ENCODE measurements at regions not wholly inside any gene's neighbourhood (a gene's known extent, or its start where the extent isn't known, plus 50 kb on each side); places are given as distances from the start of the nearest gene placed in this dataset.
"Not testable (repeated sequence)": the region's sequence is repeated elsewhere in the genome, so short reads cannot be mapped to it uniquely, and the experiment has no call there.

- not testable (repeated sequence) for DNase-seq (ENCODE audit: low read depth)
Measured at GRCh38 chr6:3672339-3672738, 79.2 kb downstream of the PXDC1 start.

- DNase-seq (ENCODE audit: low read depth), result no peak
Measured at GRCh38 chr6:3671382-3671781, 80.1 kb downstream of the PXDC1 start.

- no peak for DNase-seq (ENCODE audit: low read depth)
Measured at GRCh38 chr6:3670356-3670755, 81.2 kb downstream of the PXDC1 start.

GRCh38 chr6:3669916-3670315 is 81.6 kb downstream of the PXDC1 start:
- no peak for DNase-seq (ENCODE audit: low read depth)

- DNase-seq (ENCODE audit: low read depth), result no peak
Measured at GRCh38 chr6:3665608-3666007, 85.9 kb downstream of the PXDC1 start.

- peak; percentile 3 for DNase-seq (ENCODE audit: low read depth)
Measured at GRCh38 chr6:3664625-3665041, 86.9 kb downstream of the PXDC1 start.

- no peak for DNase-seq (ENCODE audit: low read depth)
Measured at GRCh38 chr6:3663811-3664210, 87.7 kb downstream of the PXDC1 start.

GRCh38 chr6:3663081-3663480 is 88.4 kb downstream of the PXDC1 start:
- no peak for DNase-seq (ENCODE audit: low read depth)

GRCh38 chr6:3661390-3661789 is 90.1 kb downstream of the PXDC1 start:
- DNase-seq (ENCODE audit: low read depth), result no peak

- DNase-seq (ENCODE audit: low read depth), result no peak
Measured at GRCh38 chr6:3660473-3660872, 91.0 kb downstream of the PXDC1 start.

- DNase-seq (ENCODE audit: low read depth), result no peak
Measured at GRCh38 chr6:3659748-3660147, 91.8 kb downstream of the PXDC1 start.

GRCh38 chr6:3656076-3656475 is 95.4 kb downstream of the PXDC1 start:
- no peak for DNase-seq (ENCODE audit: low read depth)

GRCh38 chr6:3654898-3655297 is 96.6 kb downstream of the PXDC1 start:
- DNase-seq (ENCODE audit: low read depth), result no peak

GRCh38 chr6:3654436-3654835 is 97.1 kb downstream of the PXDC1 start:
- DNase-seq (ENCODE audit: low read depth), result no peak

GRCh38 chr6:3653528-3654070 is 97.9 kb downstream of the PXDC1 start:
- DNase-seq (ENCODE audit: low read depth), result no peak

- no peak for DNase-seq (ENCODE audit: low read depth)
Measured at GRCh38 chr6:3651698-3652229, 99.7 kb downstream of the PXDC1 start.

GRCh38 chr6:3650959-3651697 is 100.4 kb downstream of the PXDC1 start:
- no peak for DNase-seq (ENCODE audit: low read depth)

GRCh38 chr6:3650076-3650958 is 101.2 kb downstream of the PXDC1 start:
- no peak for DNase-seq (ENCODE audit: low read depth)

GRCh38 chr6:3648724-3649123 is 102.8 kb downstream of the PXDC1 start:
- no peak for DNase-seq (ENCODE audit: low read depth)

GRCh38 chr6:3646616-3647362 is 104.7 kb downstream of the PXDC1 start:
- no peak for DNase-seq (ENCODE audit: low read depth)

- DNase-seq (ENCODE audit: low read depth), result no peak
Measured at GRCh38 chr6:3644739-3645012, 106.8 kb downstream of the PXDC1 start.
